ENCODE measurements at regions not wholly inside any gene's neighbourhood (a gene's known extent, or its start where the extent isn't known, plus 50 kb on each side); places are given as distances from the start of the nearest gene placed in this dataset.

DNA sequence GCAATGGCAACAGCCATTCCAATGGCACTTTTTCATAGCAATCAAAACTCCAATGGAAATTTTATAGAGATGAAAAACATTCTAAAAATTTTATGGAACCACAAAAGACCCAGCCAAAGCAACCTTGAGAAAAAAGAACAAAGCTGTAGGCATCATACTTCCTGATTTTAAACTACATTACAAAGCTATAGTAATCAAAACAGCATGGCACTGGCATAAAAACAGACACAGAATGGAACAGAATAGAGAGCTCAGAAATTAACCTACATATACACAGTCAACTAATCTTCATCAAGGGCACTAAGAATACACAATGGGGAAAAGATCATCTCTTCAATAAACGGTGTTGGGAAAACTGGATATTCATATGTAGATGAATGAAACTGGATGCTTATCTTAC, 401.5 kb downstream of the NPHP4 start:
- DNase-seq = no peak

DNA sequence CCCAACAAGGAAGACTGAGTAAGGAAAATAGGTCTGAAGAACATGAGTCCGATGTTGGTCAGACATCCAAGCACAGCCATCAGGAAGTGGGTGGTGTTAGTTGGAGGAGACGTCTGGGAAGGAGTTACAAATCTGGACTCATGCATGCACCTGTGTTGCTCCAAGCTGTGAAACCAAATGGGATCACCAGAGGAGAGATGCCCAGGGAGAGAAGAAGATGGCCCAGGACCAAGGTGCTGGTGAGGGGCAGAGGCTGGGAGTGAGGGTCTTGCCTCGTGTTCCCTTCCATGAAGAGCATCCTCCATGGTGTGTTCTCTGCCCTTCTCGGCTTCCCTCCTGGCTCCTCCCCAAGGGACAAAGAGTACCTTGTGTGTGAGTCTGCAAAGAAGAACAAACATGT, 405.6 kb downstream of the NPHP4 start:
- DNase-seq = no peak

DNA sequence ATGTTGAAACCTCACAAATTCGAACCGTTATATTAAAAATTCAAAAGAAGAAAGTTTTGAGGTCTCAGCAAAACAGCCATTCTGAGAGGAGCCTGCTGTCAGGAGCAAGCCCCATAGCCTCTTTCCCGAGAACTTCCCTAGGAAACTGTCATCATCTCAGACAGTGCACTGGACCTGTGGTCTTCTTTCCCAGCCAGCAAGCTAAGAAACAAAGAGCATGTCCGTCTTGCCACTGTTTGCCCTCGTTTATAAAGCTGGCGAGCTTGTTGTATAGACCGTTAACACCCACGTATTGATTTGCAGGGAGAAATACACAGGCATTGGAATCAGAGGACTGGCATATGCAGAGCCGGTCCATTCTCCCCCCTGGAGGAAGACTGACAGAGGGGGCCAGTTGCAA, 407.0 kb downstream of the NPHP4 start:
- no peak for DNase-seq

DNA sequence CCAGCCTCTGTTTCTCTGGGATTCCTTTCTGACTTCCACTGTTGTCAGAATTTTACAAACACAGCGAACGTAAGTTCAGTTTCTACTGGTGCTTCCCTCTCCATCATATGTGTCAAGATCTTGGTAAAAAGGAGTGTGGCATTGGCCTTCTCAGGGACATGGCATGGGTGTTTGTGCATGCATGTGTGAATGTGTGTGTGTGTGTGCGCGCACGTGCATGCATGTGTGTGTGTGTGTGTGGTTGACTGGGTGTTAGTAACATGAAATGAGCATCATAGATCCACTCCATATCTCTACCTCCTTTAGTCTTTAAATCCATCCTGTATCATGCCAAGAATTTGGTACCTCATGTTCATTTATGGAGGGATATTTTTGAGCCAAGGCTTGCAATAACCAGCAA, 411.3 kb downstream of the NPHP4 start:
- DNase-seq = no peak

DNA sequence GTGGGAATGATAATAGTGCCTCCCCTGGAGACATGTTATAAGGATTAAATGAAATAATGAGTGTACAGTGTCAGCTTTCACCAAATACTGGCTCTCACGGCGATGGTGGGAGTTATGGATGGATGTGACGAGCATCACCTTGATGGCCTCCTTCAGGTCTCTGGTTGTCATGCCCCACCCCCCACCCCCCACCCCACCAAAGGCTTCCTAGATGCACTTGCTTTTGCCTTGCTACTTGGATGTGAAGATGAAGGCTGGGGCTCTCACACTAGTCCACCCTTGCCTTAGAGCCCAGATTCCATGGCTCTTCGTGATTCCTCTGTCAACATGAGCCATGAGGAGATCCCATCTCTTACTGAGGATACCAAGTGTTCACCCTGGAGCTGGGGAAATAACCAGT, 412.3 kb downstream of the NPHP4 start:
- no peak for DNase-seq

DNA sequence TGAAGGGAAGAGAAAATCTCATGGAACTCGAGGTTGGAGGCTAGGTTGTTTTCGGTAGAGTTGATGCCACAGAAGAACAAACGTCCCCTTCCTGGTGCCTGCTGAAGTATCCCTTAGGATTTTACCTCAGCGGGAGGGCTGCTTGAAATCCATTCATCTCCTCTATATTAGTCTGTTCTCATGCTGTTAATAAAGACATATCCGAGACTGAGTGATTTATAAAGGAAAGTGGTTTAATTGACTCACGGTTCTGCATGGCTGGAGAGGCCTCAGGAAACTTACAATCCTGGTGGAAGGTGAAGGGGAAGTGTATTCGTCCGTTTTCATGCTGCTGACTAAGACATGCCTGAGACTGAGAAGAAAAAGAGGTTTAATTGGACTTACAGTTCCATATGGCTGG, 413.5 kb downstream of the NPHP4 start:
- no peak for DNase-seq

DNA sequence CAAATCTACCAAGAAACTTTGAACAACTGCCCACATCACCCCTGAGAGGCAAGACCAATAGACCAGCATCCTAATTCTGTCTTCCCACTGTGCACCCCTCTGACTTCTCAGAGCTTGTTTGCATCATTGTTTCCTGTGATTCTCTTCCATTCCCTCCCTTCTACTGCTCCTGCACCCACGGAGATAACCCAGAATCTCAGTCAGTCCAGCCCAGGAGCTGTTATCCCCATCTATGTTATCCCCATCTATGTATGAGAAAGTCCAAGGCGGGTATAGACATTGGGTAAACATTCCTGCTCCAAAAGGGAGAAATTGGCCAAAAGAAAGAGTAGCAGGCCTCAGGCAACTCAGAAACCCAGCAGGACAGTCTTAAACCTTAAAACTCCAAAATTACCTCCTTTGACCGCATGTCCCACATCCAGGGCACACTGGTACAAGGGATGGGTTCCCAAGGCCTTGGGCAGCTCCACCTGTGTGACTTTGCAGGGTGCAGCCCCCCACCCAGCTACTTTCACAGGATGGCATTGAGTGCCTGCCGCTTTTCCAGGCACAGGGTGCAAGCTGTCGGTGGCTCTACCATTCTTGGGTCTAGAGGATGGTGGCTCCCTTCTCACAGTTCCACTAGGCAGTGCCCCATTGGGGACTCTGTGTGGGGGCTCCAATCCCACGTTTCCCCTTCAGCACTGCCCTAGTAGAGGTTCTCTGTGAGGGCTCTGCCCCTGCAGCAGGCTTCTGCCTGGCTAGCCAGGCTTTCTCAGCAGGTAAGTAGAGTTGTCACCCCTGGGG, 414.8 kb downstream of the NPHP4 start:
- no peak for DNase-seq

DNA sequence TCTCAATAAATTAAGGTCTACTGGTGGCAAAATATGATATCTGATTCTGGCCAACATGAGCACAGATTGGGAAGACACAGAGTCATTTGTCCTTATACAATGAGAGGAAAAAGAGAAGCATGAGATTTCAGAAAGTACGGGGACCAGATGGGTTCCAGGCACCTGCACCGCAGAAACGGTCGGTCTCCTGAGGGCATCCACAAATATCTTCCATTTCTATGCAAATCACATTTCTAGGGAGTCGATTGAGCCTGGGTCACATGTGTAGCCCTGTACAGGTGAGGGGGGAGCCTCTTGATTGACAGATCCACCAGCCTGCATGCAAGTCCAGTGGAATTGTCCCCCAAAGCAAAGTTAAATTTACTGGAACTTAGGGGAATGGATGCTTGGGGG, 415.6 kb downstream of the NPHP4 start:
- no peak for DNase-seq

DNA sequence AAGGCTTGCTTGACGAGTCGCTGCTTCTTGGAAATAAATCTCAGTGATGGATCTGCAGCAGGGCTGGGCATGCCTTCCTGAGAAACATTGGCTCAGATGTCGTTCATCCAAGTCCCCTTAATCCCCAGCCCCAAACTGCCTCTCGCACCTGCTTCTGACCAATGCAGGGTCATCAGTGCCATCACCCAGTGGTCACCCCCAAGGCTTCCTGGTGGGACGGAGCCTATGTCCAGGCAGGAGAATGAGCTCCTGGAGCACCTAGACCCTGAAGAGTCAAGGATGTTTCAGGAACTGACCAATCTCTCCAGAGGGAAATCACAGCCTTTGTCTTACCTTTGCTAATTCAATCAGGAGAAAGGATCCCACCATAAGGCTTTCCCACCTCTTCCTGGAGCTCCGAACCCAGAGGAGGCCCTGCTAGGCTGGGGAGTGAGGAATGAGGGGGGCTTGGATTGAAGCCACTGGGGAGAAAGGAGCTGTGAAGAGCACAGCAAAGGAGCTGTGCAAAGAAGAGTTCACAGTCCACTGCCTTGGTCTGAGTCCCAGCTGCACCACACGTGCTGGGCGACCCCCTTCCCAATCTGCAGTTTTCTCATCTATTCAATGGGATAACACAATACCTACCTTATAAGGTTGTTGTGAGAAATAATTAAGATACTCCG, 416.1 kb downstream of the NPHP4 start:
- no peak for DNase-seq

DNA sequence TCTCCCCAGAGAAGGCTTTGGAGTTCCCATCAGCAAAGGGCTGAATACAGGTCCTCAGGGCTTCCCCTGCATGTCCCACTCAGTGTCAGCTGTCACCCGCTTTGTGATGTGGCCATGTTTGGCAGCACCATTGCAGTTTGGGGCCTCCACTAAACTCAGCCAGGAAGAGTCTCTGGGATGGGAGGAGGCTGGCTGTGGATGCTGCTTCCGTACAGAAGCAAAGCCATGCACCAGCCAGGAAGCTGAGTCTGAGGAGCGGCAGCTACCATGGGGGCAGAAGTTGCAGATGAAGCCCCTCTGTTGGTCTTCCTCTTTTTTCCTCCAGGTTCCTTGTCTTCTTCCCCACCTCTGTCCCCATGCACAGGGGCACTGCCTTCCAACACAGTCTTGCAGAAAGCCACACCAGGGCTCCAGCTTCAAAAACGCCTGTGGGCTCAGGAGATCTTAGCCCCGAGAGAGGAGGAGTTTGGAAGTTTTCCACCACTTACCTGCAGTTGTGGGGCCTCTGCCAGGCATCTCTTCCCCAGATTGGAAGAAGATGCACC, 416.8 kb downstream of the NPHP4 start:
- no peak for DNase-seq

DNA sequence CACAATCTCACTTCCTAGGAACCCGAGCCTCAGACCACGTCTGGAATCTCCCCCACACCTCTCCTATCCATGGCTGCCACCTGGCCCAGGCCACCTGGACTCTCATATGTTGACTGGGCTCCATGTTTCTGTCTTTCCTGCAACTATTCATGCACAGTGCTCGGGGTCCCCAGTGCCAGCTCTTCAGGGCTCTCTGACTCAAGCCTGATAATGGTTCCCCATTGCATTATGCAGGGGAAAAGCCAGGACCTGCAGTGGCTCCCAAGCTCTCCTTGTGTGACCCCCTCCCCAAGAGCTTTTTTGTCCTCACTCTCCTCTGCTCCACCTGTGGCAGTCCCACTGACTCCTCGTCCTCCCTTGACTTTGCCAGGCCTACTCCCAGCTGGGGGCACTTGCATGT, 417.6 kb downstream of the NPHP4 start:
- DNase-seq = no peak

DNA sequence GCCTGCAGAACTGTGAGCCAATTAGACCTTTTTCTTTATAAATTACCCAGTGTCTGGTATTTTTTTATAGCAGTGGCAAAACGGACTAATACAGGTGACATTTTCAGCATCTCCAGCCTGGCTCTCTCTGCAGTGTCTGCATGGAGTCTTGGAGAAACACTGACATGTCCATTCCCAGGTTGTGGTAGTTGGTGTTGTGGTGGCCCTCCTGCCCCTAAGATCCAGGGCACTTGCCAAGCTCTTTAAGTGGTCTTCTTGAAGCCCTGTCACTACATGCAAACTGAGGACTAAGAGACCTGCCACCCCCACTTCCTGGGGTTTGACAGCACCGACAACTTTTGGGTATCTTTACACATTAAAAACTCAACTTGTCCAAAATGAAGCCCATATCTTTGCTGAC, 419.4 kb downstream of the NPHP4 start:
- DNase-seq = no peak

DNA sequence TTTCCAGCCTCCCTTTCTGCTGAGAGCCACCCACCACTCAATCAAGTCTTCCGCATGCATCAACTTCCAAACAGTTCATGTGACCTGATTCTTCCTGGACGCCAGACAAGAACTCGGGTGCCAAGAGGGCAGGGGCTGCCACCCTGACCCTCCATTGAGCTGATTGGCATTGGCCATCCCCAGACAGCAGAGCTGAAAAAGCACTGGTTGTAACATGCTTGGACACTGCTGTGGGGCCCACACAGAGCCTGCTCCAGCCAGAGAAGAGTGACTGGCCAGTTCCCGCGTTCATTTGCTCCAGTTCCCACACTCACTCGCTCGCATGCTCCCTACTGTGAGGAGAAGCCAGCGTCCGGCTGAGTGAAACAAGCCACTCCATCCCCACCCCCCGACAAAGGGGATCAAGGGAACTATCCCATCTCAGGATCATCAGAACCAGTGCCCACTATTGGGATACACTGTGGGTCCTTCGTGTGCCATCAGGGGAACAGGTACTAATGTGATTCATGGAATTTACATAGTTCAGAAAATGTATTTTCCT, 420.3 kb downstream of the NPHP4 start:
- DNase-seq = no peak

DNA sequence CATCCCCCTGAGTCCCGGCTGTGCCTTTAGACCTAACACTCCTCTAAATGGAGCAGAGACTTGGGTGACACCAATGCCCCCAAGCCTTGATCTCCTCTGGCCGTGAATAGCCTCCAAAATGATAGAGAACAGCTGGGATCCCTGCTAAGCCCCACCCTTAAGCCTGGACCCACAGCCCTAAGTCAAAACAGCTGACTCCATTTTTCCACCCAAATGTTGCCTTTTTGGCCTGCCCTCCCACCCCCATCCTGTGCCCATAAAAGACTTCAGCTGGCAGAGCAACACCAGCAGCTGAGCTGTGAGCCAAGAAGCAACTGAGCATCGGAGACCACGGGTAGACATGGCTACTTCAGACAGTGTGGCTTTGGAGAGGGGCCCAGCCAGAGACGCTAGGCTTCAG, 420.8 kb downstream of the NPHP4 start:
- no peak for DNase-seq

DNA sequence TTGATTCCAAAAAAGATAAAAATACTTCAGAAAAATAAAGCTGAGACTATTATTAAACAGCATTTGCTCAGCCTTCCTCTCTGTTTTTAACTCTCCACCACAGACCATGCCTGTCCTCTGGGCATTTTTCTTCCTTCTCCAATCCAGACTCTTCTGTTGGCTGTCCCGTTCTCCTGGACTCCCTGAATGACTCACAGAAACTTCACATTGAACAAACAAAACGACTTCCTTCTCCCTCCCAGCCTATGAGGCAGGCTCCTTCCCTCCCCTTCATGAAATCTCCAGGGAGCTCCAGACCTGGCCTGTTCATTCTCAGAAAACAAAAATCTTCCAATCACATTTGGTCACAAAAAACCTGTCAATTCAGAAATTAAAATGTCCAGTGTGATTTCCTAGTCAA, 421.3 kb downstream of the NPHP4 start:
- no peak for DNase-seq

DNA sequence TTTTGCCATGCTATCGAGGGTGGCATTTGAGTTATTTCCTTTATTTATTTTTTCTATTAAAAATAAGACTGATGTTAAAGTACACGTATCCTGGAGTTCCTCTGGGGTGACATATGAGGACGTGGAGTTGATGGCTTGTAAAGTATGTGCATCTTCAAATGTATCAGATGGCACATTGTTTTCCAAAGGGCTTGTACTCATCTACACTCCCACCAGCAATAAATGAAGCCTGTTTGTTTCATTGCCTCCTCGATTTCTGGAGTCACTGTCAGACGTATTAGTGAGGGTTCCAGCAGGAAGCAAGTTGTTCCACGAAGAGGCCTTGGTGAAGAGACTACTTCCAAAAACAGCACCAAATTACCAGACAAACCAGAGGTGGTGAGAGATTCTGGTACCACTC, 423.9 kb downstream of the NPHP4 start:
- no peak for DNase-seq

DNA sequence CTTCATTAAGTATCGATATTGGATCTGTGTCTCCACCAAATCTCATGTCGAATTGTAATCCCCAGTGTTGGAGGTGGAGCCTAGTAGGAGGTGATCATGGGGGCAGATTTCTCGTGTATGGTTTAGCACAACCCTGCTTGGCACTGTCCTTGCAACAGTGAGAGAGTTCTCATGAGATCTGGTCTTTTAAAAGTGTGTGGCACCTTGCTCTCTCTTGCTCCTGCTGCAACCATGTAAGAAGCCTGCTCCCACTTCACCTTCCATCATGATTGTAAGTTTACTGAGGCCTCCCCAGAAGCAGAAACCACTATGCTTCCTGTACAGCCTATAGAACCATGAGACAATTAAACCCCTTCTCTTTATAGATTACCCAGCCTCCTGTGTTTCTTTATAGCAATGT, 424.4 kb downstream of the NPHP4 start:
- no peak for DNase-seq

DNA sequence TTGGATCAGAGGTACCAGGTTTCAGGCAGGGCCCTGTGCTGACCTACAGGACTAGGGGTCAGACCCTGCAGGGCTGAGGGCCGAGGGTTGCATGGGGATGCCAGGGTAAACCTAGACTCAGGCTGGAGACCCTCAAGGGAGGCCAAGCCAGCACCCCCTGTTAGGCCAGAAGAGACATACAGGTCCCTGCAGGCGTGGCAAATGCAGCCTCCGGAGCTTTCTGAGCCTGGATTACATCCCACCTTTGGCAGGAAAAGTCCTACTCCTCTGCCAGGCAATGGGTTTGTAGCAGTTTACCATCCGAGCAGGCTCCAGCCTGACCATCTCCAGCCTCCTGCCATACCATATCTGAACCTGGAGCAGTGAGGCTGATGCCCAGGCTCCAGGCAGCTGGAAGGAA, 425.3 kb downstream of the NPHP4 start:
- no peak for DNase-seq

DNA sequence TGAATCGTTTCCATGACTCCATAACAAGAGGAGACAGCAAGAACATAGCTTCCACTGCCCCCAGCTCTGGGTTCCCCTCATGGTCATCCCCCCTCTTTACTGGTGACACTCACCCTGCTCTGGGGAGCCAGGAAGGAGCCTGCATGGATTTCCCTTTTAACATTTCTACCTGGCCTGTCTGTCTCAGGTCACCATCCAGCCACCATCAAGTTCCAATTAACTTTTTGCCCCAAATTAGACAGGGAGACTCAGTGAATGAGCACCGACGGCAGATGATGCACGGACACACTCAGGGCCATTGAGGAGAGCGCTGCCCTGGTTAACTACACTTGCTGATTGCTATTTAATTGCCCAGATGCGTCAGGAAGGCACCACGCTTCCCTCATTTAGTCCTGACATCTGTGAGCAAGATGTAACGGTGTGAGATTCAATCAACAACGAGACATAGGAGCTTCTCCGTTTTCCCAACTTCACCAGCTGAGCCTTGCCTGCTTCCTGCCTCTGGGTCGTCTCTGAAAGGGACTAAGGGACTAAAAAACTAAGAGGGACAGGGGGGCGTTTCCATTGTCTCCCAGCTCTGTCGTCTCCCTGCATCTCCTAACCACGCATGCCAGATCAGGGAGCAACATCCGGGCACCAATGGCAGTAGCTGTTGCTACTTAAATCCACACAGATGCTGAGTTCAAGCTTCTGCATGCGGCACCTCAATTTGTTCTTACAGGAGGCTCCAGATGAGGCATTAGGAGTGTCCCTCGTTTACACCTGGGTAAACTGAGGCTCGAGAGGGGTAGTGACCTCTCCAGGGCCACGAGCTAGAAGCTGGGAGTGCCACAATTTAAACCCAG, 426.7 kb downstream of the NPHP4 start:
- DNase-seq = no peak

DNA sequence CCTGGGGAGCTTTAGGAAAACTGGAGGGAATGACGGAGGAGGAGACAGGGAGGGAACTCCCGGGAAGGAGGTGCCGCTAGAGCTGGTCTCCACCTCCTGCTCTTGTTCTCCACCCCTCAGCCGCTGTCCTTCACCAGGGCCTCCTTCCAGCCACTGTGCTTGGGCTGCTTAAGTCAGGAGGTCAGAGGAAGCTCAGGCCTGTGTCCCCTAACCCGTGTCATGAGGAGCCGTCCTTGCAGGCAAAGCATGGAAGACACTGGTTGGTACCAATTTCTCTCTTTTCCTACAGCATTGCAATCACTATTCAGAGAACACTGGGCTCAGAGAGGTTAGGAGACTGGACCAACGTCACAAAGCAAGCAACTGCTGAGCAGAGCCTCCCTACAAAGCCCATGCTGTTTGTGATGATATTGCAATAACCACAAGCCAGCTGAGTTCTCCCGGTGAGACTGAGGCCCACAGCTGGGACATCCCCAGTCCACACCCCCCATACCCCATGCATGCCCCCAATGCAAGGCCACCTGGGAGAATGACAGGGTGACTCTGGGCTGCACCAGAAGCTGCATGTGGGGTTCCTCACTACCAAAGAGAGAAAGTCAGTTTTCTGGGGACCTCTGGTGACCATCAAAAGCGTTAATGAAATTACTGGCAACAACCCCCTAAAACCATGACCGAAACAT, 427.5 kb downstream of the NPHP4 start:
- DNase-seq = no peak

DNA sequence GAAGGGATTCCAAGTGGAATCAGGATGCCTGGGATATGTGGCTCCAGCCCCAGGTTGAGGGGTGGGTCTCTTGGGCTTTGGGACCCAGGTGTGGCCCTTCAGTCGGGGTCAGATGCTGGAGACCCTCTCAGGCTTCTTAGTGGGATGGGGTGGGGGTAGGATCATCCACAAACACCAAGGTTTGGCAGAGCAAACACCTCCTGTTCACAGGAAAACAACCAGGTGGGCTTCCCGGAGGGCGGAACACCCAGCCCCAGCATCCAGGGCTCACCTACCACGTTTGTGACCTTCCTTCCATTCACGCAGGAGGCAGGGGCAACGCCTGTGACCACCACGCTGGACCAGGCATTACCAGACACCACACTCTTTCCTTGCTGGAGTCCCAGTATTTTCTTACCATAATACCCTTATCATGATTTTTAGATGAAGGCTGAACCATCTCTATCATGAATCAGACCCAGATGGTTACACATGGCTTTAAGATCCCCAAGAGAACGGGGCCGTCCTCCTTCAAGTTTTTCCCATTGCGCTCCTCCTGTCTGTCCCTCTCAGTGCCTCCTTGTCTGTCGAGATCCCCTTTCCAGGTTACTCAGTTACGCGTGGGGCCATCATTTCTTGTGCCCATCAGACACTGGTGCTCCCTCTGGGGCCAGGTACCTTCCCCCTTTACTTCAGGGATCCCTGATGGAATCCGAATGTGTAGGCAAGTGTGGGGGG, 428.2 kb downstream of the NPHP4 start:
- DNase-seq = no peak

DNA sequence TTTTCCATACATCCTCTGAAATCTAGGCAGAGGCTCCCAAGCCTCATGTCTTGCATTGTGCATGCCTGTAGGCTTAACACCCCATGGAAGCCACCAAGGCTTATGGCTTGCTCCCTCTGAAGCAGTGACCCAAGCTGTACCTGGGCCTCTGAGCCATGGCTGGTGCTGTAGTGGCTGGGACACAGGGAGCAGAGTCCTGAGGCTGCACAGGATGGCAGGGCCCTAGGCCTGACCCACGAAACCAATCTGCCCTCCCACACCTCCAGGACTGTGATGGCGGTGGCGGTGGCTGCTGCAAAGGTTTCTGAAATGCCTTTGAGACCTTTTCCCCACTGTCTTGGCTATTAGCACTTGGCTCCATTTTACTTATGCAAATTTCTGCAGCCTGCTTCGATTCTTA, 429.5 kb downstream of the NPHP4 start:
- no peak for DNase-seq

Measured in NCI-H1105 (cell line).